ENCODE measurements at regions not wholly inside any gene's neighbourhood (a gene's known extent, or its start where the extent isn't known, plus 50 kb on each side); places are given as distances from the start of the nearest gene placed in this dataset.

GRCh38 chrX:99137488-99137887, 1272.6 kb downstream of the PCDH19 start:
- Histone ChIP-seq H3K4ac (replicated peaks; ENCODE audit: insufficient read length, low read depth, low read length) (no peak overlapping the region), H3K9ac (replicated peaks in 1 of 4; ENCODE audit: extremely low read depth in 1 of 4, low read depth in 3 of 4, low read length in 3 of 4) (no peak overlapping the region), H2BK5ac (ENCODE audit: low read depth, low read length) (no peak overlapping the region), H2BK12ac (ENCODE audit: low read depth, low read length) (no peak overlapping the region), H2AFZ (ENCODE audit: low read length) (no peak overlapping the region), H3K23me2 (ENCODE audit: low read depth, low read length) (no peaks in the 10 kb centered on the region), H3K9me3 (ENCODE audit: insufficient read depth in 2 of 2, low read depth in 1 of 2, low read length in 1 of 2) (no peaks in the 10 kb centered on the region), H4K20me1 (replicated peaks in 1 of 2; ENCODE audit: control insufficient read depth in 1 of 2, insufficient read depth in 2 of 2, low read length in 2 of 2) (no peaks in the 10 kb centered on the region), H3K27ac (ENCODE audit: low read depth, low read length) (no peak overlapping the region), H3K36me3 (ENCODE audit: control insufficient read depth in 2 of 4, insufficient read depth in 4 of 4, low read length in 3 of 4) (no peaks in the 10 kb centered on the region), H2BK20ac (ENCODE audit: low read length) (no peak overlapping the region), H3K79me2 (ENCODE audit: control insufficient read depth in 1 of 2, insufficient read depth in 2 of 2, low read length in 2 of 2) (no peaks in the 10 kb centered on the region), H3K56ac (replicated peaks; ENCODE audit: insufficient read length, low read depth, low read length) (no peak overlapping the region), H4K8ac (ENCODE audit: extremely low read depth, insufficient read depth, low read length) (no peak overlapping the region), H4K5ac (ENCODE audit: insufficient read length, low read depth, low read length) (no peak overlapping the region), H3K23ac (ENCODE audit: insufficient read length) (no peak overlapping the region), H3K27me3 (replicated peaks in 1 of 4; ENCODE audit: control insufficient read depth in 3 of 4, extremely low read depth in 1 of 4, insufficient read depth in 3 of 4, low read length in 3 of 4) (no peaks in the 10 kb centered on the region), H3K4me1 (replicated peaks in 1 of 4; ENCODE audit: control insufficient read depth in 3 of 4, insufficient read depth in 4 of 4, low read length in 3 of 4) (no peaks in the 10 kb centered on the region), H3K4me2 (ENCODE audit: insufficient read depth in 1 of 2, low read depth in 2 of 2, low read length in 2 of 2) (no peak overlapping the region), H4K91ac (replicated peaks; ENCODE audit: insufficient read length, low read length) (no peak overlapping the region), H3K18ac (ENCODE audit: extremely low read depth, low read length) (no peak overlapping the region), H3K79me1 (ENCODE audit: low read depth, low read length) (no peaks in the 10 kb centered on the region), H3K4me3 (ENCODE audit: extremely low read depth in 1 of 4, insufficient read depth in 2 of 4, low read depth in 3 of 4, low read length in 4 of 4) (no peak overlapping the region), H2BK120ac (replicated peaks; ENCODE audit: low read depth, low read length) (no peak overlapping the region), H3K14ac (ENCODE audit: insufficient read length) (no peak overlapping the region), H2AK5ac (ENCODE audit: low read depth, low read length) (no peak overlapping the region), H2BK15ac (ENCODE audit: low read length) (no peak overlapping the region)
- CTCF ChIA-PET (ENCODE audit: partially characterized antibody) = interaction anchor here (0.6 kb wide), 1 partner anchor 104 kb away, joined by 3 read pairs; no protein-coding TSS in a partner anchor
- FAIRE-seq (no peak), DNase-seq (ENCODE audit: low read depth in 1 of 2, low spot score in 2 of 2) (no peak)
- POLR2A ChIA-PET (ENCODE audit: partially characterized antibody) = interaction anchor here (0.6 kb wide), 1 partner anchor 211 kb away, joined by 3 read pairs; no protein-coding TSS in a partner anchor
- WGBS, 2 experiments (ENCODE audit: extremely low coverage in 1 of 2, insufficient coverage in 1 of 2, insufficient read length in 1 of 2, insufficient replicate concordance in 2 of 2, low coverage in 1 of 2, low lambda C conversion rate in 2 of 2, missing lambda C conversion rate in 1 of 2) = 73% methylated on average over 3 of the region's 3 CpGs; no CpG with 5 or more reads in 1 of the 2 experiments
- TF ChIP-seq KDM1A (IDR thresholded peaks at IDR 0.05; ENCODE audit: borderline replicate concordance, low read length) (no peak), MAFK (IDR thresholded peaks at IDR 0.05; ENCODE audit: low read depth, low read length) (no peak), ATF2 (IDR thresholded peaks at IDR 0.05; ENCODE audit: low read length) (no peak), CTBP2 (IDR thresholded peaks at IDR 0.05; ENCODE audit: borderline replicate concordance, insufficient read depth, insufficient read length, low read length) (no peak), SIX5 (IDR thresholded peaks at IDR 0.05; ENCODE audit: low read depth, low read length) (no peak), GABPA (IDR thresholded peaks at IDR 0.05; ENCODE audit: borderline replicate concordance, insufficient read depth, low read length) (no peak), USF2 (IDR thresholded peaks at IDR 0.05; ENCODE audit: low read length) (no peak), SP4 (IDR thresholded peaks at IDR 0.05; ENCODE audit: low read length) (no peak), EZH2 (IDR thresholded peaks at IDR 0.05; ENCODE audit: low read depth, low read length, severe bottlenecking) (no peak), POLR2A (IDR thresholded peaks at IDR 0.05; ENCODE audit: control extremely low read depth in 1 of 2, low read depth in 2 of 2, low read length in 2 of 2) (no peak), EGR1 (IDR thresholded peaks at IDR 0.05; ENCODE audit: borderline replicate concordance, low read depth, low read length) (no peak), SIRT6 (IDR thresholded peaks at IDR 0.05; ENCODE audit: low read length) (no peak)

Data from H1 (cell line).